Mucosa of stomach (tissue), 1 donor: ENCODE measurements at regions not wholly inside any gene's neighbourhood (a gene's known extent, or its start where the extent isn't known, plus 50 kb on each side); places are given as distances from the start of the nearest gene placed in this dataset.

ENCODE experiments used
- H3K27me3 ChIP-seq: one replicate; pipeline ENCODE4 v1.7.0; 2013; ENCODE audit warnings: mild to moderate bottlenecking, low read length; ENCODE audit not compliant: control insufficient read depth, insufficient read depth
- H3K36me3 ChIP-seq: one replicate; pipeline ENCODE4 v1.7.0; 2013; ENCODE audit warnings: low read length; ENCODE audit not compliant: control insufficient read depth, insufficient read depth
- H3K4me1 ChIP-seq: one replicate; pipeline ENCODE4 v1.7.0; 2013; ENCODE audit warnings: mild to moderate bottlenecking, low read length; ENCODE audit not compliant: control insufficient read depth, insufficient read depth
- H3K4me3 ChIP-seq: one replicate; pipeline ENCODE4 v1.7.0; 2013; ENCODE audit warnings: low read length
- H3K9ac ChIP-seq: one replicate; pipeline ENCODE4 v1.7.0; 2013; ENCODE audit warnings: mild to moderate bottlenecking, low read length, moderate library complexity
- H3K9me3 ChIP-seq: one replicate; pipeline ENCODE4 v1.7.0; 2013; ENCODE audit warnings: mild to moderate bottlenecking, low read length, moderate library complexity; ENCODE audit not compliant: control insufficient read depth
- donor health status: Pancreatic carcinoma.

DNA sequence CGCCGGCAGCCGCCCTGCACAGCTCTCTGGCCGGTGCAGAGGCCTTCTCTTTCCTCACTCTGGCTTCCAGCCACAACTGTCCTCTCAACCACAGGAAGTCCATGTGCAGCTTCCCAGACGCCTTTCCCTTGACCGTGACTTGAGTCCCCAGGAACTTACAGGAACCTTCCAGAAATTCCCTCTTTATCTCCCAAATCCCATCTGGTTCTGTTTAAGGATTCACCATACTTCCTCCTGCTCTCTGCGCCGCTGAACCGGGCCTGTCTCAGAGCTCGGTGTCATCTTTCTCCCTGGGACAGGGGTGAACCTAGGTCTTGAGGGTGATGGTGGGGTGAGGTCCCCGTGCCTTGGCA lies 65.2 kb upstream of the ZNF469 start:
- Histone ChIP-seq H3K9me3 (no peaks in the 10 kb centered on the region), H3K27me3 (no peaks in the 10 kb centered on the region), H3K36me3 (no peaks in the 10 kb centered on the region), H3K4me1 (peaks cover 8% of the 10 kb centered on the region), H3K9ac (no peak overlapping the region), H3K4me3 (no peak overlapping the region)

- no peak overlapping the region for H3K9ac ChIP-seq
- H3K4me1 ChIP-seq, result peaks cover 8% of the 10 kb centered on the region
- no peaks in the 10 kb centered on the region for H3K9me3 ChIP-seq
- H3K27me3 ChIP-seq, result no peaks in the 10 kb centered on the region
- no peak overlapping the region for H3K4me3 ChIP-seq
- H3K36me3 ChIP-seq, result no peaks in the 10 kb centered on the region
These were observed 64.7 kb upstream of the ZNF469 start for GRCh38 chr16:88318051-88318450.

- H3K36me3 ChIP-seq, result no peaks in the 10 kb centered on the region
- no peak overlapping the region for H3K4me3 ChIP-seq
- H3K9ac ChIP-seq, result no peak overlapping the region
- peaks cover 8% of the 10 kb centered on the region for H3K4me1 ChIP-seq
- H3K27me3 ChIP-seq, result no peaks in the 10 kb centered on the region
- no peaks in the 10 kb centered on the region for H3K9me3 ChIP-seq
These were observed 64.2 kb upstream of the ZNF469 start for GRCh38 chr16:88318521-88318920.

- no peak overlapping the region for H3K9ac ChIP-seq
- H3K4me1 ChIP-seq, result peaks cover 8% of the 10 kb centered on the region
- no peaks in the 10 kb centered on the region for H3K36me3 ChIP-seq
- no peak overlapping the region for H3K4me3 ChIP-seq
- no peaks in the 10 kb centered on the region for H3K27me3 ChIP-seq
- no peaks in the 10 kb centered on the region for H3K9me3 ChIP-seq
These were observed 63.4 kb upstream of the ZNF469 start for GRCh38 chr16:88319116-88319965.

DNA sequence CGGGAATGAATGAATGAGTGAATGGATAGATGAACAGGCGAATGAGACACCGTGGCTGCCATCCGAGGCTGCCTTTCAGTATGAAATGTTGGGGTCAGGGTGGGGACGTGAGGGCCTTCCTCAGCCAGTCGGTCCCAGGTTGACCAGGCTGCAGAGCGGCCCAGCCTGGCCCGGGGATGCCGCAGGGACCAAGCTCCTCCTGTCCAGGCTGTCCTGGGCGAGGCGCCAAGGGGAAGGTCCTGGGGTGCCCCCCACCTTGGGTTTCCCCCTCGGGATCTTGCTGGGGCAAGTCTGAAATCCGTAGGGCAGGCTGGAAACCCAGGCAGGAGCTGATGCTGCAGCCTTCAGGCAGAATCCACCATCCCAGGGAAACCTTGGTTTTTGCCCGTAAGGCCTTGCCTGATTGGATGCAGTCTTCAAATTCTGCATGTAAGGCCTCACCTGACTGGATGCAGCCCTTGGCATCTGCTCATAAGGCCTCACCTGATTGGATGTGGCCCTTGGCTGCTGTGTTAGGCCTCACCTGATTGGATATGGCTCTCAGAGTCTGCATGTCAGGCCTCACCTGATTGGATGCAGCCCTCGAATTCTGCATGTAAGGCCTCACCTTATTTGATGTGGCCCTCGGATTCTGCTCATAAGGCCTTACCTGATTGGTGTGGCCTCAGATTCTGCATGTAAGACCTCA lies 61.7 kb upstream of the ZNF469 start:
- Histone ChIP-seq H3K27me3 (no peaks in the 10 kb centered on the region), H3K4me1 (peaks cover 1% of the 10 kb centered on the region), H3K36me3 (no peaks in the 10 kb centered on the region), H3K9ac (no peak overlapping the region), H3K4me3 (no peak overlapping the region), H3K9me3 (no peaks in the 10 kb centered on the region)

DNA sequence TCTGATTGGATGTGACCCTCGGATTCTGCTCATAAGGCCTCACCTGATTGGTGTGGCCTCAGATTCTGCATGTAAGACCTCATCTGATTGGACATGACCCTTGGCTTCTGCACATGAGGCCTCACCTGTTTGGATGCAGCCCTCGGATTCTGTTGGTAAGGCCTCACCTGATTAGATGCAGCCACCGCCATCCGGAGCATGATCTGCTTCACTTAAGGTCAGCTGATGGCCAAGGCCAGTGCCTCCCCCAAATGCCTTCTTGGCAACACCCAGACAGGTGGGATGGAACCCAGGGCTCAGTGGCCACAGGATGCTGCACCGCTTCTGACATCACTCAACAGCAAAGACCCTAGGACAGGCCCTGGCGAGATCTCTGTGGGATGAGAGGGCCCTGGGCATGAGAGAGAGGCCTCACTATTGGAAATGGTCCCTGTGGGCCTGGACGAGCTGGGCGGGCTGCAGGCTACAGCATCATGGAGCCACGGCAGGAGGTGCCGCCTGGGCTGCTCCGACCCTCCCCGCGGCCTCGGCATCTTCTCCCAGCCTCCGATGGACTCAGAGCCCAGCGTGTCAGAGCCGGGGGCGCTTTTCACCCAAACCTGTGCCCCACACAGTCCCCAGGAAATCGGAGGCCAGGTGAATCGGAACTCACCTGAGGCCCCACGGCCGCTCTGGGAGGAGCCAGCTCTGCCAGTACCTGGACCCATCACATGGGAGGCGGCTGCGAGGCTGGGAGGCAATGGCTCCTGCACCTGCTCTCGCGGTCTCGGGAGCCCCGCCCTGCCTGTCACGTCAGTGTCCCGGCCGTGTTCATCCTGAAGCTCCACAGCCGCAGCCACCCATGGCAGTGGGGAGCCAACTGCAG lies 60.9 kb upstream of the ZNF469 start:
- no peak overlapping the region for H3K4me3 ChIP-seq
- no peaks in the 10 kb centered on the region for H3K36me3 ChIP-seq
- H3K27me3 ChIP-seq, result no peaks in the 10 kb centered on the region
- H3K4me1 ChIP-seq, result no peaks in the 10 kb centered on the region
- H3K9ac ChIP-seq, result no peak overlapping the region
- H3K9me3 ChIP-seq, result no peaks in the 10 kb centered on the region

DNA sequence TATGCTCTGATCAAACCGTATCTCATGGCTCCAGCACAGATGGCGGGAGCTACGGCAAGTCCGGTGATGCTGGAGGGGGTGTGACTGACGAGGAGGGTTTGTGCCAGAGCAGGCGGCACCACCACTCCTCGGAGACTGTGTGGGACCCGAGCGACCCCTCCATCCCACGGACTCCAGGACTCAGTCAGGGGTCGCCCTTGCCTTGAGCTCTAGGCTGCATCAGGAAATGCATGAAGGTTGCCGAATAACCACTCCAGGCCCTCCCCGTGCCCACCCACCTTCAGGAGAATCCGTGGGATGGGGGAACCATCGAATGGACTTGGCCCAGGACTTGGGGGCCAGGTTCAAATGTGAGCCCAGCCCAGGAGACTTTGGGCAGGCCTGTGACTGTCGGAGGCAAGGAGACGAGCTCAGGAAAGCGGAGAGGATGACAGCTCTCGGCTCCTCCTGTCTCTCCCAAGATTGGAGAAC lies 60.2 kb upstream of the ZNF469 start:
- H3K27me3 ChIP-seq, result no peaks in the 10 kb centered on the region
- no peaks in the 10 kb centered on the region for H3K4me1 ChIP-seq
- no peaks in the 10 kb centered on the region for H3K9me3 ChIP-seq
- H3K9ac ChIP-seq, result no peak overlapping the region
- no peaks in the 10 kb centered on the region for H3K36me3 ChIP-seq
- no peak overlapping the region for H3K4me3 ChIP-seq

- H3K27me3 ChIP-seq, result no peaks in the 10 kb centered on the region
- H3K9me3 ChIP-seq, result no peaks in the 10 kb centered on the region
- H3K9ac ChIP-seq, result no peak overlapping the region
- no peaks in the 10 kb centered on the region for H3K4me1 ChIP-seq
- no peaks in the 10 kb centered on the region for H3K36me3 ChIP-seq
- H3K4me3 ChIP-seq, result no peak overlapping the region
These were observed 59.7 kb upstream of the ZNF469 start for GRCh38 chr16:88323041-88323440.

GRCh38 chr16:88323546-88324330 lies 59.0 kb upstream of the ZNF469 start:
- Histone ChIP-seq H3K9me3 (no peaks in the 10 kb centered on the region), H3K4me3 (no peak overlapping the region)

DNA sequence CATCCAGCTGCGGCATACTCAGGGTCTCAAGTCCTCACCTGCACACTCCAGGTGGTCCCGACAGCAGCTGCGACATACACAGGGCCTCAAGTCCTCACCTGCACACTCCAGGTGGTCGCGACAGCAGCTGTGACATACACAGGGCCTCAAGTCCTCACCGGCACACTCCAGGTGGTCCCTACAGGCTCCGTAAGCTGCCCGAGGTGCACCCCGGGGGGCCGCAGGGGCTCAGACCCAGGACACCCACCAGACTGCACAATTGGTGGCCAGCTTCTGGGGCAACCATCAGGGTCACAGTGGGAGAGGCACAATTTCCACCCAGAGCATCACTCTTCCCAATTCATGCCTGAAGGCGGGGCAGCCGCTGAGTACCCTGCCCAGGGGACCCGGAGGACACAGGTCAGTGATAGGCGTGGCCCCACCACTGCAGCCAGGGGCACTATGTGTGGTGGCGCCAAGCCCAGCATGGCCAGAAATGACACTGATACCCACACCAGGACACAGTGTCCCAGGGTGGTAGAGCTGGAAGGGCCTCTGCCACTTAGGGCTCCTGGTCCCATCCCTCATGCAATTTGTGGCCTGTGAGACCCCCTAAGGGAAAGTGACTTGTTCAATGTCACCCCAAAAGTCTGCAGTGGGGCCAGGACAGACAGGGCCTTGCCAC lies 57.5 kb upstream of the ZNF469 start:
- Histone ChIP-seq H3K27me3 (no peaks in the 10 kb centered on the region), H3K9me3 (no peaks in the 10 kb centered on the region), H3K4me1 (no peaks in the 10 kb centered on the region), H3K36me3 (no peaks in the 10 kb centered on the region), H3K9ac (no peak overlapping the region), H3K4me3 (no peak overlapping the region)

More at GRCh38 chr16:88323546-88324330, 59.0 kb upstream of the ZNF469 start:
- H3K27me3 ChIP-seq, result no peaks in the 10 kb centered on the region
- H3K36me3 ChIP-seq, result no peaks in the 10 kb centered on the region
- H3K4me1 ChIP-seq, result no peaks in the 10 kb centered on the region
- H3K9ac ChIP-seq, result no peak overlapping the region

- Histone ChIP-seq H3K27me3 (no peaks in the 10 kb centered on the region), H3K9me3 (no peaks in the 10 kb centered on the region), H3K9ac (no peak overlapping the region), H3K36me3 (no peaks in the 10 kb centered on the region), H3K4me1 (no peaks in the 10 kb centered on the region), H3K4me3 (no peak overlapping the region)
These were observed 56.8 kb upstream of the ZNF469 start for GRCh38 chr16:88325976-88326375.
